LNCAP (cell line): ENCODE measurements at regions not wholly inside any gene's neighbourhood (a gene's known extent, or its start where the extent isn't known, plus 50 kb on each side); places are given as distances from the start of the nearest gene placed in this dataset.

Source experiments
- CTCF ChIP-seq: fragments of 450-650 bp; IDR thresholded peaks from 2 replicates; pipeline ENCODE4 v1.5.1; 2017; ENCODE audit warnings: mild to moderate bottlenecking

- no peak for TF ChIP-seq CTCF
Observed at GRCh38 chr15:85986116-85986515, 93.6 kb upstream of the AGBL1 start.

- TF ChIP-seq CTCF: no peak
Observed at GRCh38 chr15:85986741-85987140, 92.9 kb upstream of the AGBL1 start.

GRCh38 chr15:85988741-85989140, 90.9 kb upstream of the AGBL1 start:
- no peak for TF ChIP-seq CTCF

GRCh38 chr15:85992224-85992623, 87.4 kb upstream of the AGBL1 start:
- no peak for TF ChIP-seq CTCF

- no peak for TF ChIP-seq CTCF
Observed at GRCh38 chr15:85993116-85993515, 86.6 kb upstream of the AGBL1 start.

- no peak for TF ChIP-seq CTCF
Observed at GRCh38 chr15:85997618-85998017, 82.1 kb upstream of the AGBL1 start.

- no peak for TF ChIP-seq CTCF
Observed at GRCh38 chr15:85999658-86000057, 80.0 kb upstream of the AGBL1 start.

- no peak for TF ChIP-seq CTCF
Observed at GRCh38 chr15:86001200-86001599, 78.5 kb upstream of the AGBL1 start.
